ENCODE measurements at regions not wholly inside any gene's neighbourhood (a gene's known extent, or its start where the extent isn't known, plus 50 kb on each side); places are given as distances from the start of the nearest gene placed in this dataset.

DNA sequence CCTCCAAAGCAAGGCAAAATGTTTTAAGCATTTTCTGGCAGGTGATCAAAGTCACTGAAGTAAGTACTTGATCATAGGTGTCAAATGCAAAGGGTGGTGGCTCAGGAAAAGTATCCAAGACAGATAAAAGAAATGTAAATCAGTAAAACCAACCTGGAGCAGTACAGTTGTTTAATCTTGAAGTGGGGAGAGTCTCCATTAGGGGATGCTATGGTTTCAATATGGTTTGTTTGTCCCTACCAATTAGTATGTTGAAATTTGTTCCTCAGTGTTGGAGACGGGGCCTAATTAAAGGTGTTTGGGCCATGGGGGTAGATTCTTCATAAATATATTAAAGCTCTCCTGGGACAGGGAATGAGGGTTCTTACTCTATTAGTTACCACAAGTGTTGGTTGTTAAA lies 1781.7 kb upstream of the PRR20A start:
- Histone ChIP-seq H3K36me3 (replicated peaks; ENCODE audit: control insufficient read depth, insufficient read depth, low read length) (no peaks in the 10 kb centered on the region), H3K27me3 (ENCODE audit: control insufficient read depth, insufficient read depth, low read length) (no peaks in the 10 kb centered on the region), H3K4me3 (ENCODE audit: insufficient read depth, low read depth, low read length) (no peak overlapping the region)
- DNase-seq = no peak

DNA sequence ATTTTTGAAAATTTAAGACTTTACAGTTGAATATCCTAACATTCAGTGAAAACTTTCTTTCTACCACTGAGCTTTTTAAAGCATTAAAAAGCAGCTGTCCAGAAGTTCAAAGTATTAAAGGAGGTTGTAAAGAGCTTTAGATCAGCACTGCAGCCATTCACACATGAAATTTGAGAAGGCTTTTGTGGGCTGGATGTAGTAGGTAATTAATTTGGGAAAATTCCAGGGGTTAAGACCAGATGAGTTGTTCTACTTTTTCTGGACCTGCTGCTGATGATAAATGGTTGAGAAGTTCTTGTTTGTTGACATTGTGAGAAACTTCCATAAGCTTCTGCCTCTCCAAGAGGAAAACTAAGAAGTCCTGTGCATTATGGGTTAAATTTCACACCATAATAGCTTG lies 1779.6 kb upstream of the PRR20A start:
- Histone ChIP-seq H3K36me3 (replicated peaks; ENCODE audit: control insufficient read depth, insufficient read depth, low read length) (no peaks in the 10 kb centered on the region), H3K27me3 (ENCODE audit: control insufficient read depth, insufficient read depth, low read length) (no peaks in the 10 kb centered on the region), H3K4me3 (ENCODE audit: insufficient read depth, low read depth, low read length) (no peak overlapping the region)
- DNase-seq = no peak

DNA sequence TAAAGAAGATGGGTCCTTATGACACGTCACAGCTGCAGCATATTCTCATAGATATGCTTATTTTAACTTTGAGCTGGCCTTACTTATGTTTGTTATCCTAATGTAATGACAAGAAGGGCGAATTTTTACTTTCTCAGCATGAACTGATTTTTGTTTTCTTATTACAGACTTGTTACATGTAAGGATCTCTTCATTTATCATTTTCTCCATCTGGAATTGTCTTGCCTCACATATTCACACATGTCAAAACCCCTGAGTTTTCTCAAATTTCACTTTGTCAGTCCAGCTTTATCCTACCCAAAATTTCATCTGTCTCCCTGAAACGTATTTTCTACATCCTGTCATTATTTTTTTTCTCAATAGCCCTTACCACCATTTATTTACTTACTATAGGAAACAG lies 1774.0 kb upstream of the PRR20A start:
- Histone ChIP-seq H3K36me3 (replicated peaks; ENCODE audit: control insufficient read depth, insufficient read depth, low read length) (no peaks in the 10 kb centered on the region), H3K4me3 (ENCODE audit: insufficient read depth, low read depth, low read length) (no peak overlapping the region), H3K27me3 (ENCODE audit: control insufficient read depth, insufficient read depth, low read length) (no peaks in the 10 kb centered on the region)
- DNase-seq = no peak

DNA sequence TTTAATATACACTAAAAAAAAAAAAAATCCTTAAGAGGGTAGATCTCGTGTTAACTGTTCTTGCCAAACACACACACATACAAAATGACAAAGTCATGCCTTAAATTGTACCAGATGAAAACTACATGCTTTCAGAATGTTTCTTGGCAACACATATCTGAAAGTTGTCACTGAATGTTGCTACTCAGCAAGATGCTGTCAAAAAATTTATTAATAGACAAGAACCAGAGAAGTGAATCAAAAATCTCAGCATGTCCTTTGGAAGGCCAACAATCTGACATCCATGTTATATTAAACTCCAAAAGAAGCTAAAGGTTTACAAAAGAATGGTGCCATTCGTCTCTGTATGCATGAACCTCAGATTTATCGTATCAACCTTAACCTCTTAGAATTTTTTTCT lies 1746.2 kb upstream of the PRR20A start:
- no peak for DNase-seq
- Histone ChIP-seq H3K36me3 (replicated peaks; ENCODE audit: control insufficient read depth, insufficient read depth, low read length) (no peaks in the 10 kb centered on the region), H3K4me3 (ENCODE audit: insufficient read depth, low read depth, low read length) (no peak overlapping the region), H3K27me3 (ENCODE audit: control insufficient read depth, insufficient read depth, low read length) (no peaks in the 10 kb centered on the region)

DNA sequence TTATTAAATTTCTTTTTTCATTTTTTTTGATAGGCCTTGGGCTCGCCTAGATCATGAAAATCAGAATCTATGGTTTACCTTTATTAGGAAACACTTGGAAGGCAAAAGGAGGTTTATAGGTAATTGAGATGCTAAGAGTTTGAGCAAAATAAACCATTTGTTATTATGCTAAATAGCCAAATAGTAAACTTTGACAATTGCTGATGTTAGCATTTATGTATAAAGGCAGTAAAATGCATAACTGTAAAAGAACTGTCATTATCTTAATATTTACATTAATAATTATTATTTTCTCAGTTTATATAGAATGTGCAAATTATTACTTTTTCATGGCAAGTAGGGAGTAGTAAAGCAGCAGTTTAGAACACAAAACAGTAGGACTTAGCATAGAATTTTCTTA lies 1737.8 kb upstream of the PRR20A start:
- no peaks in the 10 kb centered on the region for H3K36me3 ChIP-seq (replicated peaks; ENCODE audit: control insufficient read depth, insufficient read depth, low read length)
- H3K4me3 ChIP-seq (ENCODE audit: insufficient read depth, low read depth, low read length) = no peak overlapping the region
- H3K27me3 ChIP-seq (ENCODE audit: control insufficient read depth, insufficient read depth, low read length) = no peaks in the 10 kb centered on the region
- no peak for DNase-seq

DNA sequence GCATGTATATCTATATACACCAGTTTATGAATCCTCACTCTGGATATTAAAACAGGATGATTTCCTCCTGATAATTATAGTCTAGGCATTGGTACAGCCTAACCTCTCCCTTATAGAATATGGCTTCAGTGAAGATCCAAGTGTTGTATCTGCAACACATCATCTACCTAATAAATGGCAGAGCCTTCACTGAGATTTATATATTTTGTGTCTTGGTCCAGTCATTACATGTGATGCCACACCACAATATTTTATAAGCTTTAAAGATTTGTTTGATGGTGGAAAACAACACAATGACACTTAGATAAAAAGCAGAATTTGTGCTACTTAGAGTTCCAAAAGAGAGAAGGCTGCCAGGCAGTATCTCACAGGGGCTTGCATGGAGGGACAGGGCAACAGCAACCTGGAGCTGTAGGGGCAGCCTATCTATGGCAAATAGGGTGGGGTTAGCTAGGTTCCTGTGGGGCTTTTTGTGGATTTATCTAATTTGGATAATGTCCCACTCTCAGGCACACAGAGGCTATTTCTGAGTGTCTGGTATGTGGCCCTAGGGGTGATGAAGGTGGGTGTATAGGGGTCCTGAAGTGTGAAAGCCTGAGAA lies 1736.7 kb upstream of the PRR20A start:
- no peak overlapping the region for H3K4me3 ChIP-seq (ENCODE audit: insufficient read depth, low read depth, low read length)

DNA sequence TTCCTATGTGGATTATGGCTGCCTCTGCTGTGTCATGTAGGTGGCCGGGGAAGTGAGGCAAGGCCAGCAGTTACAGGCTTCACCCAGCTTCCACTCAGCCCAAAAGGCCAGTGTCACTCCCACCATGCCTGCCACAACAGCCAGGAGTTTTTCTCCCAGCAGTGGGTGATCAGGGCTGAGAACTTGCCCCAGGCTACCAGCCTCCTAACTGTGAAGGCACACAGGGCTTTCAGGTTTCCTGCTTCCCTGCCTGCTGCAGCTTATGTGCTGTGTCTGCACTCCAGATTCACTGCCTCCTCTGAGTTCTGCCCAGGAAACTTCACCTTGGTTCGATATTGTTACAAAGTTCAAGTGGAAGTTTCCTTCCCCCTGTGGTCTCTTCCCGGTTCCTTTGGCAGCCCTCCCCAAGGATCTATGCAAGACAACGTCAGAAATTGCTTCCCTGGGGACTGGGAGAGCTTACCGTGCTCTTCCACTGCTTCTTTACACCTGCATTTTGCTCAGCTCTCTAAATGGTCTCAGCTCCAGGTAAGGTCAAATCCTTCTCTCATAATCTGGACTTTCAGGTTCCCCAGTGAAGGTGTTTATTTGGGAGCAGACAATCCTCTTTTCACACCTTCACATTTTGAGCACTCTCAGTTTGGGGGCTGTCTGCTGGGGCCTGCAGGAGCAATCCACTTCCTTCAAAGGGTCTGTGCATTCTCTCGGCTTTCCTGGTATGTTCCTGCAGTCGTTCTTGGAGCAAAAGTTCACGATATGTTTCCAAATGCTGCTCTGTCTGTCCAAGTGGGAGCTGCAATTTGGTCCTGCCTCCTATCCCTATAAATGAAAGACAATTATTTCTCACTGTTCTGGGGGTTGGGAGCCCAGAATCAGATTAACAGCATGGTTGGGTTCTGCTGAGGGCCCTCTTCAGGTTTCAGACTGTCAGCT lies 1730.1 kb upstream of the PRR20A start:
- Histone ChIP-seq H3K4me3 (ENCODE audit: insufficient read depth, low read depth, low read length) (no peak overlapping the region), H3K27me3 (ENCODE audit: control insufficient read depth, insufficient read depth, low read length) (no peaks in the 10 kb centered on the region), H3K36me3 (replicated peaks; ENCODE audit: control insufficient read depth, insufficient read depth, low read length) (no peaks in the 10 kb centered on the region)
- DNase-seq = no peak

More for the DNA sequence above, 1736.7 kb upstream of the PRR20A start:
- Histone ChIP-seq H3K36me3 (replicated peaks; ENCODE audit: control insufficient read depth, insufficient read depth, low read length) (no peaks in the 10 kb centered on the region), H3K27me3 (ENCODE audit: control insufficient read depth, insufficient read depth, low read length) (no peaks in the 10 kb centered on the region)
- DNase-seq = no peak

DNA sequence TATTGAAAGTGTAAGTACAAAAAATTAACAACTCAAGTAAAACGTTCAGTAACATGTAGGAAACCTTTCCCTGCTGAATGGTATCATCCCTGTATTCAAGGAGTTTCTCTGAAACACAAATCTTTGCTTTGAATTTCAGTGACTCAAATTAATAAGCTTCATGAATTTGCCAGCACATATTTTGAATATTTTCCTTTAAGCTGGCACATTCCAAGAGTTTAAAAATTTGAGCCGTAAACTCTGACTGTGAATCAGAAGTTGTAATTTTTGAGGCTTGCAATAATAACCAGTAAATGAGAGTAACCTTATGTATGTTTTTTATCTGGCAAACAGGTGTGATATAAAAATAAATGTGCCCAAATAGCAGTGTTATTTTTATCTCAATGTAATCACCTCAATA lies 1722.6 kb upstream of the PRR20A start:
- Histone ChIP-seq H3K4me3 (ENCODE audit: insufficient read depth, low read depth, low read length) (no peak overlapping the region), H3K36me3 (replicated peaks; ENCODE audit: control insufficient read depth, insufficient read depth, low read length) (no peaks in the 10 kb centered on the region), H3K27me3 (ENCODE audit: control insufficient read depth, insufficient read depth, low read length) (no peaks in the 10 kb centered on the region)
- no peak for DNase-seq

DNA sequence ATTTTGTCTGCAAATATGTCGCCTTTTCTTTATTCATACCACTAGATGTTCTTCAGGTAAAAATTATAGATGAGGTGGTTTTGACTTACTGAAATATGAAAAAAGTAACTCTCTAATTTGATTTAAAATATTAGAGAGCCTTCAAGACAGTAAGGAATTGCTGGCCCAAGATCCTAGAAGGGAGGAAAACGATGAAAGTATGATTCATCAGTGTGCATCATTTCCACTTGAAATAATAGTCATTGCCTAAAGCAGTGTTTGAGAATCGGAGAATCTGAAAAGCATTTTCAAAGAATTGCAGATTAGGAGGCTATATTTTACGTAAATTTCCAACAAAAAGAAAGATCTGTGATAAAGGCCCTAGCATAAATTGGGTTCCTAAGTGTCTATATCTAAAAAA lies 1707.9 kb upstream of the PRR20A start:
- Histone ChIP-seq H3K27me3 (ENCODE audit: control insufficient read depth, insufficient read depth, low read length) (no peaks in the 10 kb centered on the region), H3K4me3 (ENCODE audit: insufficient read depth, low read depth, low read length) (no peak overlapping the region)

DNA sequence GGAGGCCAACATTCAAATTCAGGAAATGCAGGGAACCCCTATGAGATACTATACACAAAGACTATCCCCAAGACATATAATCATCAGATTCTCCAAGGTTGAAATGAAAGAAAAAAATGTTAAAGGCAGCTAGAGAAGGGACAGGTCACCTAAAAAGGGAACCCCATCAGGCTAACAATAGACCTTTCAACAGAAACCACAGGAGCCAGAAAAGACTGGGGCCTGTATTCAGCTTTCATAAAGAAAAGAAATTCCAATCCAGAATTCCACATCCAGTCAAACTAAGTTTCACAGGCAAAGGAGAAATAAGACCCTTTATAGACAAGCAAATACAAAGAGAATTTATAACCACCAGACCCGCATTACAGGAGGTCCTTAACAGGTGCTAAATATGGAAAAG lies 1703.6 kb upstream of the PRR20A start:
- DNase-seq = no peak
- no peaks in the 10 kb centered on the region for H3K36me3 ChIP-seq (replicated peaks; ENCODE audit: control insufficient read depth, insufficient read depth, low read length)
- H3K27me3 ChIP-seq (ENCODE audit: control insufficient read depth, insufficient read depth, low read length) = no peaks in the 10 kb centered on the region
- H3K4me3 ChIP-seq (ENCODE audit: insufficient read depth, low read depth, low read length) = no peak overlapping the region

More for the DNA sequence above, 1707.9 kb upstream of the PRR20A start:
- no peaks in the 10 kb centered on the region for H3K36me3 ChIP-seq (replicated peaks; ENCODE audit: control insufficient read depth, insufficient read depth, low read length)
- DNase-seq = no peak

DNA sequence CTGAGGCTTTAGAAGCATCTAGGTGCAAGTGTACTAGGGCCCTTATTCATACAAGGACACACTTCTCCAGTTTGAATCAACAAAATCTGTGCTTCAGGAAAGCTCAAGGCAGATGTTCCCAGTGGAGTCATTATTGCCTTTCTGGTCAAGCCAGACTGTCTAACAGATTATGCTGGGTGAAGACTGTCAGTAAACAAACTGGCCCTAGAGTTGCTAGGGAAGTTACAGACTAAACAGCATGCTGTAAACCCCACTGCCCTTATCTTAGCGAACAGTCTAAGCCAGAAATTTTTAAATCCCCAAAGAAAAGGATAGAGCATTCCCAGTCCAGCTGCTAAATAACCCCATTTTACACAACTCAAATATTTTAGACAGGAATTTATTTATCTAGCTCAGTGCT lies 1701.3 kb upstream of the PRR20A start:
- no peak for DNase-seq

DNA sequence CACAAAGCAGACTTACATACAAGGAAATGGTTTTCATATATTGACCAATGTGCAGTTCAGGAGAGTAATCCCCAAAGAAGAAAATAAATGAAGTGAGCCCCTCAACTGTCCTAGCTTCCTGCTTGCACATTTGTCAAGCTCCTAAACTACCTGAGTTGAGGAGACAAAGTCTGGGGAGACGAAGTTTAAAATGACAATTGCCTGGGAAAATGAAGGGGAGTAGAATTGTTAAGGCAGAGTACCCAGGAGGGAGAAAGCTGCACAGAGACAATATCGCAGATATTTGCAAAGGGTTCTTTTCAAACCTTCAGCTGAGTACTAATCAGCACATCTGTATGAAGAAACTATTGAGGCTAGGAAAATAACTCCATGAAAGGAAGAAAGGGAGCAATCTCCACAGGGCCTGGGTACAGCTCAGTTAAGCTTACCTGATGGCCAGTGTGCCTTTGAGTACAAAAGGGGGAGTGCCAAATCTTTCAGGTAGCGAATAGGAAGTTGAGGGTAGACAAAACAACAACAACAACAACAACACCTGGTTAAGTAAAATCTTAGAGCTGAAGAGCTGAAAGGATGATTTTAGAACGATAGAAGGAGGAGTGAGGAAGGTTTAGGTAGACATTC lies 1700.1 kb upstream of the PRR20A start:
- Histone ChIP-seq H3K4me3 (ENCODE audit: insufficient read depth, low read depth, low read length) (no peak overlapping the region), H3K27me3 (ENCODE audit: control insufficient read depth, insufficient read depth, low read length) (no peaks in the 10 kb centered on the region), H3K36me3 (replicated peaks; ENCODE audit: control insufficient read depth, insufficient read depth, low read length) (no peaks in the 10 kb centered on the region)
- DNase-seq = no peak

More for the DNA sequence above, 1701.3 kb upstream of the PRR20A start:
- no peaks in the 10 kb centered on the region for H3K36me3 ChIP-seq (replicated peaks; ENCODE audit: control insufficient read depth, insufficient read depth, low read length)
- H3K4me3 ChIP-seq (ENCODE audit: insufficient read depth, low read depth, low read length) = no peak overlapping the region
- H3K27me3 ChIP-seq (ENCODE audit: control insufficient read depth, insufficient read depth, low read length) = no peaks in the 10 kb centered on the region

DNA sequence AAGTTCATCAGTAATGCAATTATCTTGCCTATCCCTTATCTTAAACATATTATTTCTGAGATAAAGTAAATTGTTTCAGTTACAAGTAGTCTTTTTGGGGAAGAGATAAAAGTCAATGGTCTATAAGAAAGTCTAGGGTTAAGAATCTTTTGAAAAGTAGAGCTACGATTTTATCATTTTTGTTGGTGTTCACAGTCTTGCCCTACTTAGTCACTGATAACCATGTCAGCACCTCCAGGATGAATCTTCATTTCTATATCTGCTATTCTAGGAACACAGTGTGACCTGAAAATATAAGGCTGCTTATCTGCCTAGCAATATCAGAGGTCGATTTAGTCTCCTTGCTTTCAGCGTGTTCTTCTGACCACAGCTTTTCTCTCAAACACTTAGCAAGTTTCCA lies 1676.5 kb upstream of the PRR20A start:
- DNase-seq = no peak
- Histone ChIP-seq H3K36me3 (replicated peaks; ENCODE audit: control insufficient read depth, insufficient read depth, low read length) (no peaks in the 10 kb centered on the region), H3K27me3 (ENCODE audit: control insufficient read depth, insufficient read depth, low read length) (no peaks in the 10 kb centered on the region), H3K4me3 (ENCODE audit: insufficient read depth, low read depth, low read length) (no peak overlapping the region)

DNA sequence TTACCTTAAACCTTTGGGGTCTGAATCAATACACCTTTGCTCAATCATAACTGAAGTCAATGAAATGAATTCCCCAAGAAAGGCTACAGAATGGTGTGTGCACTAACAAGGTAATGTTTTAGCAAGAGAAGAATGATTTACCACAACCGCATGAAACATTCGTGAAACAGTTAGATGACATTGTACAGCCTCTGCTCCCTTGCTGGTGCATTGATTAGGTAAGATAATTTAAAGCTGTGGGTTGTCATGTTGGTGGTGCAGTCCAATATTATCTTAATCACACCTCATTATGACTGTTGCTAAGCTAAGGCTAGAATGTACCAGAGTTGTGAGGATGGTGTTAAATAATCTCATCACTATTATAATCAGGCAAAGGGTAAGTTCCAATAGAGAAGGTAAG lies 1673.2 kb upstream of the PRR20A start:
- no peaks in the 10 kb centered on the region for H3K36me3 ChIP-seq (replicated peaks; ENCODE audit: control insufficient read depth, insufficient read depth, low read length)
- no peaks in the 10 kb centered on the region for H3K27me3 ChIP-seq (ENCODE audit: control insufficient read depth, insufficient read depth, low read length)
- H3K4me3 ChIP-seq (ENCODE audit: insufficient read depth, low read depth, low read length) = no peak overlapping the region
- no peak for DNase-seq

DNA sequence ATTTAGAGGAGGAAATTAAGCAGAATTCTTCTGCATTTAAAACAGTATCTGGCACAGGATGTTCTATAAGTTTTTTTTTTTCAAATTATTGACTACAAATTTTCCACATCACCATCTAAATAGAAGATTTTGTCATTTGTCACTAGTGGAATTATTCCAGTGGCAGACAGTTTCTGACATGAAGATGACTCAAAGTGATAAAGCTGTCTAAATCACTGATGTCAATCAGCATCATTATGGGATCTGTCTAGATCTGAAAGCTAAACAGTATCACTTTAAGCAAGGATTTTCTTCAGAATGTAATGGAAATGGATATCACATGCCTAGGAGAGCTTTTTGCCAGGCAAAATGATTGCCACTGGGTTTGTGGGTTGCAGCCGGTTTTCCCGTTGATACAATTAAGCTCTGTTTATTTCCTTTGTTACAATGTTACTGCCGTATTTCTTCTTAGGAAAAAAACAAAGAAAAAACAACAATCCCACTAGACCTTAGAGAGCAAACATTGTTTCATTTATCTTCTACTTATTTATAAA lies 1657.0 kb upstream of the PRR20A start:
- DNase-seq = no peak
- H3K36me3 ChIP-seq (replicated peaks; ENCODE audit: control insufficient read depth, insufficient read depth, low read length) = no peaks in the 10 kb centered on the region
- H3K27me3 ChIP-seq (ENCODE audit: control insufficient read depth, insufficient read depth, low read length) = no peaks in the 10 kb centered on the region
- no peak overlapping the region for H3K4me3 ChIP-seq (ENCODE audit: insufficient read depth, low read depth, low read length)

Data from H7 (cell line).